ENCODE measurements at regions not wholly inside any gene's neighbourhood (a gene's known extent, or its start where the extent isn't known, plus 50 kb on each side); places are given as distances from the start of the nearest gene placed in this dataset.

DNA sequence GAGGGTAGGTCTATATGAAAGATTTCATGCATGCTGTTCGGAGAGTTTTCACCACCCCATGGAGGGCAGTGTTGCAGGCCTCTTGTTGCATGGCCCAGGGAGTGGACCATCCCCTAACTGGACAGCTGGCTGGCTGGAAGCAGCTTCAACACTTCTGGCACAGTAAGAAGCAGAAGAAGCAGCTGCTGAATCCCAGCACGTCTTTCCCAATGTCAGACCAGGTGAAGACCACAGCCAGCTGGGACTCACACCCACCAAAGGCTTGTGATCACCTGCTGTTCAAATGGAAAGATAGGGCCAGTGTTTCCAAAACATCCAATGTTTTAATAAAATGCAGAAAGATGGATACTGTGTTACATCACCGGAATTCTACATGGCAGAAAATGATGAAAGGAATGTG lies 1423.6 kb downstream of the AACS start:
- no peak for TF ChIP-seq CTCF (conservative IDR thresholded peaks at IDR 0.05)
- TF ChIP-seq EZH2 (IDR thresholded peaks at IDR 0.05; ENCODE audit: low read depth), result no peak
